Hindlimb muscle (tissue), 1 donor: ENCODE measurements at regions not wholly inside any gene's neighbourhood (a gene's known extent, or its start where the extent isn't known, plus 50 kb on each side); places are given as distances from the start of the nearest gene placed in this dataset.

Experiments
- DNase-seq: peaks from one replicate; pipeline ENCODE4 v3.0.0-alpha.2; 2013

DNA sequence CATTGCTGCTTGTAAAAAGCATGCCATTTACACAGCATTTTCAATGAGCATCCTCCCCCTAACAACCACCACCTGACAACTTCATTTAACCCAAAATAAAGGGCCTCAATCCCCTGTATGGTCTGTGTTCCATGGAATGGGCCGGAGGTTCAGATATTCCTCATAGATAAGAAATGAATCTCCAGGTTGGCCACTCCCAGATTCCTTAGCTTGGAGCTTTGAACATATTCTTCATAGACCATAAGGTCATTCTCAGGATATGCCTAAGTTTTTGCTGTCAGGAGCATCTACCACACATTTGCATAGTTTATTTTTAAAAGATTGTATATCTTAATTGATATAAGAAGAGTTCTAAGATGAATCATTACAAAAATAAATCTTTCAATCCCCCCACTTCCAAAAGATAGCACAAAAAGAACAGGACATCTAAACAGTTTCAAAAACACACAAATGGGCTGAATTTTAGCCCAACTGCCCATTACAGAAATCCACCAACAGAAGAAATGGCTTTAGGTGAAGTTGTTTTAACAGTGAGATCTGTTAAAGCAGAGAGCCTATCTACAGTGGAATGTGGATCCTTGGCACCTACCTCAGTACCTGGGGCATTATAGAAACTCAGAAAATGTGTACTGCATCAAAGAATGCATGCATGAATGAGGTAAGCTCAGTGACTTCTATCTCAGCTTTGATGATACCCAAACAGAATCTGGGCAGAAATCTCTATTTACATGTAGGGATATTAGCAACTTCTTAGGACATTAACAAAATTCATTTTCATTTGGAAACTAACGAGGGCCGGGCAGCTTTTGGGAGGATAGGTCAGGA is 179.8 kb downstream of the SEC61B start:
- no peak for DNase-seq

DNA sequence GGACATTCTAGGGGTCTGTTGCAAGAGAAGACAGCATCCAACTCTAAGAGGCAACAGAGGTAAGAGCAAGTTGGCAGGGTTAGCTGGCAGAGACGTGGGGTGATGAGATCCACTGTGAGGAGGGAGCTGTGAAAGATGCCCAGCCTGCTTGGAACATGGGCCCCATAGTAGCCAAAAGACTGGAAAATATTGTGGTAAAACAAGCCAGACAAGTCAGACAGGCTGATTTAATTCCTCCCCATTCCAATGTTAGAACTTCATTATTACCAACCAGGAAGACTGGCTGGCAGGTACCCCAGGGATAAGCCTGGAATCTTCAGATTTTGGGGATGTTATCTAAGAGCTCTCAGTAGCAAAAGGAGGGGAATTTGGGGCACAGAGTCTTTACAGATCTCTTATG is 181.3 kb downstream of the SEC61B start:
- no peak for DNase-seq

DNA sequence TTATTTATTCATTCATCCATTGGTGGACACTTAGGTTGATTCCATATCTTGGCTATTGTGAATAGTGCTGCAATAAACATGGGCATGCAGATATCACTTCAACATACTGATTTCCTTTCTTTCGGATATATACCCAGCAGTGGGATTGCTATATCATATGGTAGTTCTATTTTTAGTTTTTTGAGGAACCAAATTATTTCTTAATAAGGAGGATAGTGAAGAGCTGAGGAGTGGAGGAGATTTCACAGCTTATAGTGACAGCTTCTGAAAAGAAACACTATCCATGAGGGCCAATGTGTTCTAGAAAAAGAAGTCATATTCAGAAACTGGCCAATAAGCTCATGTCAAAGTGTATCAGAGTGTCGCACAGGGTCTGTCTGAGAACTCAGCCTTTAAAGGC is 183.3 kb downstream of the SEC61B start:
- no peak for DNase-seq

DNA sequence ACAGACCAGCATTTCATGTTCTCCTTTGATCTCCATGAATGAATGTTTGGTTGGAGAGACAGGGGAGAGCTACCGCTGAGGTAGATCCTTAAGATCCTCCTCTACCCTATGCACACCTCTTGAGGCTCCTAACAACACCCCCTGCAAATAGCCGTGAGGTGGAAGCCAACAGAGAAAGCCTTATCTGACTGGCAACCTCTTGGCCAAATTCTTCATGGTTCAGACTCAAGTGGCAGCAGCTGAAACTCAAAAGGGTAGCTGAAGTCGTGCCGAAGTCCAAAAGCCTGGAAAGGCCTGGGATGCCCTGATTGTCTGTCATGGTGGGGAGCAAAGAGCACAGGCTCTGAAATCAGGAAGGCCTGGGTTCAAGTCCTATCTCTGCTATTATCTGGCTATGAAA is 184.9 kb downstream of the SEC61B start:
- DNase-seq: no peak

- DNase-seq: no peak
These were observed 189.0 kb downstream of the SEC61B start for GRCh38 chr9:99411068-99411467.

- DNase-seq: no peak
These were observed 189.5 kb downstream of the SEC61B start for GRCh38 chr9:99411479-99412115.

- DNase-seq: no peak
These were observed 190.5 kb downstream of the SEC61B start for GRCh38 chr9:99412606-99413005.

DNA sequence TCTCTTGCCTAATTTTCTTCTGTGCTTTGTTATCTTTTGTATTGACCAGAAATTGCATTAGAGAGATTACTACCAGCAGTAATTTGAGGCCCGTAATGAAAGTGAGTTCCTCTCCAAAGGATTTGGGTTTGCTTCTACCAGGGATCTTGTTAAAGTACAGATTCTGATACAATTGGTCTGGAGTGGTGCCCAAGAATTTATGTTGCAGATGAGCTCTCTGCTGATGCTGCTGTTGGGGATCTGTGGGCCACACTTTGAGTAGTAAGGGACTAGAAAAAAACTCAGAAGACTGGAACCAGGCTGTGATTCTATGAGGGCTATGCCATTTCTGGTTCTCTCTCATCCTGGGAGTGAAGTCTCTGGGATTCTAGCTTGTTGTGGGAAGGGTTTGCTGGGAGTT is 192.2 kb downstream of the SEC61B start:
- no peak for DNase-seq

DNA sequence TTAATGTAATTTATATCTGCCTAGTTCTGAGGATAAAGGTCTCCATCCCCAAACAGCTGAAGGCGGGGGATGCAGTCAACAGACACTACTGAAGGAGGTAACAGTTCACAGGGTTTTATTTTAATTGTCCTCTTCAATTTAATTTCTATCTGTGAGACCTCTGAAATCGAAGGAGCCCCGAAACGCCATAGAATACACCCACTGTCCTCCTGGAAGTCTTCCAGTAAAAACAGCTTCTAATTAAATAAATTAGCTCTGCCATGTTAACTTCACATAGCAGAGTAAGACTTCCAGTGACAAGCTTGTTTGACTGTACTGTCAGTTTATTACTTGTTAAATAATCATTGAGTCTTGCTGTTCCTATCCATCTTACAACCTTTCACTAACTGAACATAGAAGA is 193.5 kb downstream of the SEC61B start:
- DNase-seq: no peak

GRCh38 chr9:99416007-99416406 is 193.9 kb downstream of the SEC61B start:
- DNase-seq: no peak

DNA sequence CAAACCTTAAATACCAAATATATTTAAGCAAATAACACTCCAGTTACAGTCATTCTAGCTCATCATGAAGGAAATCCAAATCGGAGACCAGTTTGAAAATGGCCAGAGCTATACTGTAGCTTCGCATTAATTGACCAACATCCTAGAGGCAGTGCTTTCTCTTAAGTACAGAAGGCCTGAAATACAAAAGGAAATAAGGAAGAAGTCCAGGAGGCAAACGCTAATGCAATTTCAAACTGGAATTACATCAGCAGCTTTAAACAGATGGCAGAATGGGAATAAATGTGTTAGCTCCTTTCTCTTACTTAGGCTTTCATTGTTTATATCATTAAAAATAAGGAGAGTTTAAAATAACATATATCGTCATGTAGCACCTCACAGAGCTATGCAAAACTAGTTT is 197.0 kb downstream of the SEC61B start:
- no peak for DNase-seq

DNA sequence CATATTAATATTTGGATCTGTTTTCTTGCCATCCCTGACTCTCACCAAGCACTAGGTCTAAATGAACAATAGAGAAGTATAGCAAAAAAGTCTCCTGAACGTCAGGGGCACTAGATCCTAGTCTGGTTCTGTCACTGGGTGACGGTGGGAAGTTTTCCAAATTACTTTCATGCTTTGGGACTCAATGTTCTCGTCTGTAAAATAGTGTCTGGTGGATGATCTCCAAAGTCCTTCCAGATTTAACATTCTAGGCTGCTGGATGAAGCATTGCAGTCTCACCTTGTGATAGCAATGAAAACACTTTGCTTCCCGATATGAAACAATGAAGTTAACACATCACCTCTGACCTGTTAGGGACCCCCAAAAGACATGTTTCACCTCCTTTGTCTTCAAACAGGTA is 199.3 kb downstream of the SEC61B start:
- no peak for DNase-seq

DNA sequence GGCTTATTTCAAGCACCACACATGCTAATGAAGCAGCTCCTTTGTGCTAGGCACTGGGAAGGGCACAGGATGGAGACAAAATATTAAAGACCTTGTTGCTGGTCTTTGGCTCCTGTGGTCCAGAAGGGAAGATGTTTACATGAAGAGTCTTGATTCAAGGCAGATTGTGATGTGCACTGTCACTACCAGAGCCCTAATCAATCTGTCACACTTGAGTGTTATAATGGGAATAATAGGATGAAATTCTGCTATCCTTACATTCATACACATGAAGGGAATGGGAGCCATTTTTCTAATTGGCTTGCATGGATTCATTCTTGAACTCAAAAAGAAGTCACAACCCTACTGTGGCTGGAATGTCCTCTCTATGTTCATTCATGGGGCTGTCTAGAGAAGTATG is 203.0 kb downstream of the SEC61B start:
- no peak for DNase-seq

- no peak for DNase-seq
These were observed 204.1 kb downstream of the SEC61B start for GRCh38 chr9:99425923-99426842.

DNA sequence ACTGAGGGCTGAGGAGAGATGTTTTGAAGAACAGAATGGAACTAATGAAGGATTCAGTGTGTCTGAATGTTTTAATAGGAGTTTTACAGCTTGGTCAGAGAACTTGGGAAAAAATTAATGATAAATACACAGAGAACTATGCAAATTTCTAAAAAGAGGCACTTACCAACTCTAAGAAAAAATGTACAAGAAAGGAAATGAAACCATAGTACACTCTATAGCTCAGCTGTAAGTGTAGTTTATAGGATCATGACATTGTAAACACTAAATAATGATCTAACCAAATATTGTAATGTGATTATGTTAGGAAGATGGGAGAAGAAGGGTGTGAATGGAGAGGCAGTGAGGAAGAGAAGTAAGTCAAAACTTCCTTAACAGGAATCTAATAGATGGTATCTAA is 205.2 kb downstream of the SEC61B start:
- DNase-seq: no peak

DNA sequence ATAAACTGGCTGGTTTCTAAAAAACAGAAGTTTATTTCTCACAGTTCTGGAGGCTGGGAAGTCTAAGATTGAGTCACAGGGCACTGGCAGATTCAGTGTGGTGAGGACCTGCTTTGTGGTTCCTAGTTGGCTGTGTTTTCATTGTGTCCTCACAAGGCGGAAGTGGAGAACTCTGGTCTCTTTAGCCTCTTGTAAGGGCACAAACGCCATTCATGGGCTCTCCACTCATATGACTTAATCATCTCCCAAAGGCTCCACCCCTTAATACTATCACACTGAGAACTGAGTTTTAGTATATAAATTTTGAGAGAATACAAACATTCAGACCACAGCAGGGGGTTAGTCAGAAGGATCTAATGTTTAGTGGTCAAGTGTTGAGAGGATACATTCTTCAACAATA is 208.2 kb downstream of the SEC61B start:
- no peak for DNase-seq

DNA sequence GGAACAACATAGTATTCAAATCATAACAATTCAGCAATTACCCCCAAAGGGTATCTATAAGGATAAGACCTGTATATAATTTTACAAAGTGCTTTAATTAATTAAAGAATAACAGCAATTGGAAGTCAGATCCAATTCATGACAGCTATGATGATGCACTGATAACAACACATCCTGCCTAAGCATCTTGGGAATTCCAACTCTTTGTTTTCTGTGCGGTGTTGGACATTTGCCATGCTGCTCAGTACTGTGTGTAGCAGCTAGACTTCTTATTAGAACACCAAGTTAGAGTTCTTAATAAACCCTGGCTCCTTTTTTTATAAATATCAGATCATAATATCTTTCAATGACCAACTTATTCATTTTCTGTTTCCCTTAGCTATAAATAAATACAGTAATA is 209.0 kb downstream of the SEC61B start:
- no peak for DNase-seq

GRCh38 chr9:99432075-99432474 is 210.0 kb downstream of the SEC61B start:
- no peak for DNase-seq

DNA sequence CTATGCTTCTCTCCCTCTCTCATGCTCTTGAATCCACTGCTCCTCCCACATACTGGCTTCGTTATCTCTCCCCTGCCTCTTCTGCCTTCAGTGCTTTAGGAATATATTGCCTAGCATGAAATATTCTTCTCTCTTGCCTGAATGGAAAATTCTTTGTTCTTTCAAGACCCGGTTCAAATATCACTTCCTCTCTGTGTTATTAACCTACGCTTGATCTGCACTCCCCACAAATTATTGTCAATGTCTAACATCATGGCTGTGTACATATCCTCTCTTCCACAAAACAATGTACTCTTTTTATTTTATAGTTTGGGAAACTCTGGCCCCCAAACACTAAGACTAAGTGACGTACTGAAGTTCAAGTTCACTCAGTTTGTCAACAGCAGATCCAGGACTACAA is 211.0 kb downstream of the SEC61B start:
- DNase-seq: no peak

- DNase-seq: no peak
These were observed 211.5 kb downstream of the SEC61B start for GRCh38 chr9:99433555-99433954.

- no peak for DNase-seq
These were observed 214.5 kb downstream of the SEC61B start for GRCh38 chr9:99436616-99437015.

GRCh38 chr9:99437145-99437544 is 215.1 kb downstream of the SEC61B start:
- no peak for DNase-seq

GRCh38 chr9:99438596-99438995 is 216.5 kb downstream of the SEC61B start:
- no peak for DNase-seq
